HFF-Myc (cell line): ENCODE measurements at regions not wholly inside any gene's neighbourhood (a gene's known extent, or its start where the extent isn't known, plus 50 kb on each side); places are given as distances from the start of the nearest gene placed in this dataset.

Experiments
- DNase-seq: peaks from one replicate; pipeline ENCODE4 v3.0.0-alpha.2; 2011; ENCODE audit warnings: low read depth; ENCODE audit errors: extremely low read depth
- H3K4me3 ChIP-seq: replicated peaks from 2 replicates; pipeline ENCODE4 v1.5.1; 2011; ENCODE audit warnings: low read depth, mild to moderate bottlenecking, control low read depth, low read length
- CTCF ChIP-seq: IDR thresholded peaks from 2 replicates; pipeline ENCODE4 v1.5.1; 2012; ENCODE audit warnings: mild to moderate bottlenecking, low read depth, low read length, control low read depth; ENCODE audit errors: missing control alignments

DNA sequence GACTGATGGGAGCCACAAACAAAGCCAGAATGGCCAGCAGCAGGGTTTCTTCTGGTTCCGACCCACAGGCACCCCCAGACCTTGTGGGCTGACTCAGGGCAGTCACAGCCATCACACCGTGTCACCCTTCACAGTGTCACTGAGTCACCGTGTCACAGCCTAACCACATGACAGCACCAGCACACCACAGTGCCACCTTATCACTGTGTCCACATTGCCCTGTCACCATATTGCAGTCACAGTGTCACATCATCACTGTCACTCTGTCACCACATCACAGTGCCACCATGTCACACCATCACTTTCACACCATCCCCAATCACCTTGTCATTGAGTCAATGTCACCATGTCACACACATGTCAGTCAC, 77.0 kb downstream of the OAT start:
- no peak overlapping the region for H3K4me3 ChIP-seq
- no peak for DNase-seq
- TF ChIP-seq CTCF: no peak

GRCh38 chr10:124340033-124340760, 78.5 kb downstream of the OAT start:
- DNase-seq: peak; percentile 95
- TF ChIP-seq CTCF: no peak

DNA sequence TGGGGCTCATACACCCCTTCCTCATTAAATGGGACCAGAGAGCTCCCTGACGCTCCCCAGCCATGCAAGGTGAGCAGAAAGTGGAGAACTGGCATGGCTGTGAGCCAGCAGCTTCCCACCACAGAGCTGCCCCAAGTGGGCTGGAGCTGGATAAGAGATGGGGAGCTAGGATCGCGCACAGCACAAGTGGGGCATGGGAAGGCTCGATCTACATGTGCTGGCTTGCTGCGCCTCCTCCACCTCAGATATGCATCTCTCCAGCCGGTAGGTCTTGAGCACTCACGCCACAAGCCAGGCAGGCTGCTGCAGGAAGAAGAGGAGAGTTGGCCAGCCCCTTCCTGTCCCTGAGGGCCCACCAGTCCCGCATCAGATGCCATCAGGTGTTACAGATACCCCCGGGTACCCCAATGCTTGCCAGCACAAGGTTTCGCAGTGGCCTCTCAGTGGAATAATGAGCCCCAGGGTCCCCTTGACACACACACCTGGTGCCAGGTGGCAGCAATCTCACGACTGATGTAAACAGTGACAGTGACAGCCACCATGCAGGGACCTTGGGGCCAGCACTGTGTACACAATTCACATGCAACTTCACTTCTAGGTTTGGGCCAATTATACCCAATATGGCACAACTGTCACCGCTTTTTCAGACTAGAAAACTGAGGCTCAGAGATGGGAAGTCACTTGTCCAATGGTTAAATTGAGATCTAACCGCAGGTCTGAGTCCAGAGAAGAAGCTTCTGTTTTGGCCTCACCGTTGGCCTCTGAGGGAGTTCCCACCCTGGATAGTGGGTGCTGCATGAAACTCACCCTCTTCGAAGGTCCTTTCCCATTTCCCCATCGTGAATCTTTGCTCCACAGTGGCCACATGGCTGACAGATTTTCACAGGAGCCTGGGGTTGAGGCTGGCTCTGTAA, 79.3 kb downstream of the OAT start:
- no peak for DNase-seq
- TF ChIP-seq CTCF: no peak
- H3K4me3 ChIP-seq: no peak overlapping the region

More at GRCh38 chr10:124340033-124340760, 78.5 kb downstream of the OAT start:
- H3K4me3 ChIP-seq: no peak overlapping the region

GRCh38 chr10:124338276-124338925, 80.3 kb downstream of the OAT start:
- TF ChIP-seq CTCF: no peak
- H3K4me3 ChIP-seq: no peak overlapping the region
- DNase-seq: no peak

DNA sequence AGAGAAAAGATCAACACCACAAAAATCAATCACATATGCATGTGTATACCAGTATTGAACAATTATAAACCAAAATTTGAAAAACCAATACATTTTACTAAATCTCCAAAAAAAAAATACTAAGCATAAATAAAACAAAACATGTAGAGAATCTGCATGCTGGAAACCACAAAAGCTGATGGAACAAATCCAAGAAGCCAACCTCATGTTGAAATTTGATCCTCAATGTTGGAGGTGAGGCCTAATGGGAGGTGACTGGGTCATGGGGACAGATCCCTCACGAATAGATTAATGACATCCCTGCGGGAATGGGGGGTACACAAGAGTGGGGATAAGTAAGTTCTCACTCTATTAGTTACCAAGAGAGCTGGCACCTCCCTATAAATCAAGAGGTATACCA, 82.5 kb downstream of the OAT start:
- no peak for TF ChIP-seq CTCF
- DNase-seq: no peak
- H3K4me3 ChIP-seq: no peak overlapping the region

DNA sequence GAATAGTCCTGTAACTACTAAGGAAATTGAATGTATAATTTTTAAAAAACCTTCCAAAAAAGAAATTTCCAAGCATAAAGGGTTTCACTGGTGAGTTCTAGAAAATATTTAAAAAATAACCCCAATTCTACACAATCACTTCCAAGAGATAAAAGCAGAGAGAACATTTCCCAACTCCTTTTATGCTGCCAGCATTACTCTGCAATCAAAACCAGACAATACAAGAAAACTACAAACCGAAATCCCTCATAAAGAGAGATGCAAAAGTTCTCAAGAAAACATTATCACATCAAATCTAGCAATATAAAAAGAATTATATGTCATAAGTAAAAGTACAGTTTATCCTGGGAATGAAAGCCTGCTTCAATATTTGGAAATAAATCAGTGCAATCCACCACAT, 84.8 kb downstream of the OAT start:
- H3K4me3 ChIP-seq: no peak overlapping the region
- no peak for DNase-seq
- TF ChIP-seq CTCF: no peak
